GM21447 (cell line): ENCODE measurements at regions not wholly inside any gene's neighbourhood (a gene's known extent, or its start where the extent isn't known, plus 50 kb on each side); places are given as distances from the start of the nearest gene placed in this dataset.

Experiments used
- ATAC-seq: cut with Tn5 transposase; IDR thresholded peaks from one replicate; pipeline ENCODE4 v1.9.1; 2021; ENCODE audit not compliant: unreplicated experiment

DNA sequence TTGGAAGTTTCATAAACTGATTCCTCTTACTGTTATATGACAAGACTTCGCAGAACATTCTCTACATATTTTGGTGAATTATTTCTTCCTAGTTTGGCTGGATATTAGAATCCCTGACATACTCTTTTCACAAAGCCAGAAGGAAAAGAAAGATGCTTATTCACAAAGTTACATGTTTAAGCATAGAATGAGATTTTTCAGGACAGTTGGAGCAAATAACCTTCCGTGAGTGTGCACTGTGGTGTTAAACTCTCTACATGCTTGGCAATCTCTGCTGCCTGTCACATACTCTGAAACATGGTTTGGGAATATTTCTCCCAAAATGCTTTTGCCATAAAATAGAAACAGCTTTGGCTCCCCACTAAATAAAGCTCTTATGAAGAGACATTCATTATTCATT is 230.0 kb upstream of the MTNR1B start:
- no peak for ATAC-seq

DNA sequence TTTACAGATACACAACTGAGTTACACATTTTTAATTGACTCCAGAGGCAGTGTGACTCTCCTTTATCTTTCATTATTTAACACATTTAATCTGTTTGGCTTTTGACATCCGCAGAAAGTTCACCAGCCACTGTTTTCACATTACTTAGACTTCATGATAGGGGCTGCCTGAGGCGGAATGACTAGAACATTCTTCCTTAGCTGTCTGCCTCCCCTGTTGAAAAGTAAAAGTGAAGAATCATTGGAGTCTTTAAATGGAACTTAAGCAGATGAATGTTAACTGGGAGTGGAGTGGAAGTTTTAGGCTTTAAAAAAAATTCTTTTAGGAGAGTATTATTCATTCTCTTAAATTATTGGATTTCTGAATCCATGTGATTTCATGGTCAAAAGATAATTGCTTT is 229.2 kb upstream of the MTNR1B start:
- no peak for ATAC-seq

- no peak for ATAC-seq
Measured at GRCh38 chr11:92744929-92745585, 224.4 kb upstream of the MTNR1B start.

- ATAC-seq = no peak
Measured at GRCh38 chr11:92750794-92751193, 218.7 kb upstream of the MTNR1B start.

- ATAC-seq = no peak
Measured at GRCh38 chr11:92751594-92751993, 217.9 kb upstream of the MTNR1B start.

- ATAC-seq = no peak
Measured at GRCh38 chr11:92752122-92752521, 217.3 kb upstream of the MTNR1B start.

- no peak for ATAC-seq
Measured at GRCh38 chr11:92753161-92753560, 216.3 kb upstream of the MTNR1B start.

GRCh38 chr11:92758241-92758780 is 211.1 kb upstream of the MTNR1B start:
- no peak for ATAC-seq

- no peak for ATAC-seq
Measured at GRCh38 chr11:92759571-92760214, 209.8 kb upstream of the MTNR1B start.

- no peak for ATAC-seq
Measured at GRCh38 chr11:92762121-92762540, 207.3 kb upstream of the MTNR1B start.

GRCh38 chr11:92763336-92763735 is 206.1 kb upstream of the MTNR1B start:
- ATAC-seq = no peak

DNA sequence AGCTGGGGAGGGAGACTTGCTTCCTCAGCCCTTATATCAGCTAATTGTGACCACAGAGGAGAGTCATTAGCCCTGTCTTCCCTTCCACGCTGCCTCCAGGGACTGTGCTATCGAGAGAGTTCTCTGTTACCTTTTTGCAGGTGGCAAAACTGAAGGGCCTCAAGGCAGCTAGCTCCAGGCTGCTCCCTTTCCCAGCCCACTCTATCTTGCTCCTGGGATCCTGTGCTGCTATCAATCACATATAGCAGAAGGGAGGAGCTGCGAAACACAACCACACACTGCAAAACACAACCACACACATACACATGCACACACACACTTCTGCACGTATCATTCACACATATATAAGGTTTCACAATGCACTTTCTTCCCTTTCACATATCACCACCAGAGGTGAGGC is 205.3 kb upstream of the MTNR1B start:
- ATAC-seq = no peak

GRCh38 chr11:92765082-92765840 is 204.2 kb upstream of the MTNR1B start:
- no peak for ATAC-seq

DNA sequence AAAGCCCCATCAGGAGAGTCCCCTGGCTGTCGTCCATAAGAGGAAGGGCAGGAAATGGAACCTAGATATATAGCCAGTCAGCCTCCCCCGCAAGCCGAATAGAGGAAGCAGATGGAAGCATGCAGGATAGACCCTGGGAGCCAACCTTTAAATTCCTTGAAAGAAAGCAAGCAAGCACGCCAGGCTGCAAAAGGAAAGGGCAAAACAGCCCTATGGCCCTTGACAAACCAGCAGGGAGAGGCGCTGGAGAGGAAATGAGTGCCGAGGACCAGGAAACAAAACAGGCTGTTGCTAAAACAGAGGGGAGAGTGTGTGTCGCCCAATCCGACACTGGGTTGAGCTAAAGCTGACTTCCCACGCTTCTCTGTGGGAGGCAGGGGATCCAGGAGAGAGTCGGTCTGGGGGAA is 203.5 kb upstream of the MTNR1B start:
- ATAC-seq = no peak

DNA sequence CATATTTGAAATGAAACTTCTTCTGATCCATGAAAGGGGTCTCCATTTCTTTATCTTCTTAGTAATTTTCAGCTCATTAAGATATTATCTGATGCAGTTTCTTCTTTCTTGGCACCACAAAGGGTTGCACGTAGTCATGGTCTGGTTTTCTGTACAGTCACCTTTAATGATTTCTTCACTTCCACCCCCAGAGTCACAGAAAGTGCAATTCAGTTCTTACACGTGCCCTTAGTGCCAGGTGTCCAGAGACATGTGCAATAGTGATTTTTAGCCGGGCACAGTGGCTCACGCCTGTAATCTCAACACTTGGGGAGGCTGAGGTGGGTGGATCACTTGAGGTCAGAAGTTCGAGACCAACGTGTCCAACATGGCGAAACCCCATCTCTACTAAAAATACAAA is 202.8 kb upstream of the MTNR1B start:
- no peak for ATAC-seq

DNA sequence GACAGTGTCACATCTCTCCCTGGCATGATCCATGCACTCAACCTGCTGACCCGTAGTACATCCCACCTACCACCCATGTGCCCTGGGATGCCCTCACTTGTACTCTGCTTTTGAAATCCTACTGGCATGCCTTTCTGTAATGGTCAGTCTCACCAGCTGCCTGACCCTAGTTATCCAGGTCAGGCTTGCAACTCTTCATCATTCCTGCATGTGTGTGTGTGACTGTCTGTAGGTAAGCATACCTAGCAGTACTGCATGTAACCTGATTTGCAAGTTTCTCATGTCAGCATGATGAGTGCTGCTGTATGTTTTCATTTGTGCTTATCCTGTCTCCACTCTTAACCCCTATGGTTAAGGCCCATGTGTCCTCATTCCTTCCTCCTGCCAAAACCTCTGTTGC is 202.0 kb upstream of the MTNR1B start:
- no peak for ATAC-seq

GRCh38 chr11:92768121-92768840 is 201.2 kb upstream of the MTNR1B start:
- no peak for ATAC-seq

- no peak for ATAC-seq
Measured at GRCh38 chr11:92769112-92769511, 200.3 kb upstream of the MTNR1B start.

GRCh38 chr11:92770419-92770818 is 199.0 kb upstream of the MTNR1B start:
- ATAC-seq = no peak

GRCh38 chr11:92770981-92771380 is 198.5 kb upstream of the MTNR1B start:
- ATAC-seq = no peak

- ATAC-seq = no peak
Measured at GRCh38 chr11:92771701-92772100, 197.8 kb upstream of the MTNR1B start.
